Stimulated activated naive B cell treated with anti-CD40 and anti-IgM and Interleukin-4, amounts not matched to agents 10 μg/mL and 1 μg/mL and 100 μg/mL, for 72 hours (primary cell): ENCODE measurements at regions not wholly inside any gene's neighbourhood (a gene's known extent, or its start where the extent isn't known, plus 50 kb on each side); places are given as distances from the start of the nearest gene placed in this dataset.

Experiments used
- ATAC-seq, 2 donors: fragments of 150-1000 bp; cut with Tn5 transposase; replicated peaks; 2 replicates each; pipeline ENCODE4 v1.10.0; 2021; ENCODE audit warnings: moderate library complexity in 1 of 2
- DNase-seq: peaks from one replicate; pipeline ENCODE4 v3.0.0; 2021
- H3K27ac Mint-ChIP-seq: one replicate; pipeline ENCODE4 v1.8.0; 2022; ENCODE audit warnings: mild to moderate bottlenecking, mixed read lengths
- H3K27me3 Mint-ChIP-seq, 2 donors: one replicate each; pipeline ENCODE4 v1.8.0; 2022; ENCODE audit warnings: mixed read lengths in 2 of 2
- H3K36me3 Mint-ChIP-seq, 2 donors: one replicate each; pipeline ENCODE4 v1.8.0; 2022; ENCODE audit warnings: mixed read lengths in 2 of 2, mild to moderate bottlenecking in 1 of 2
- H3K4me1 Mint-ChIP-seq, 2 donors: one replicate each; pipeline ENCODE4 v1.8.0; 2022; ENCODE audit warnings: mixed read lengths in 2 of 2, mild to moderate bottlenecking in 1 of 2
- H3K4me3 Mint-ChIP-seq, 2 donors: one replicate each; pipeline ENCODE4 v1.8.0; 2022; ENCODE audit warnings: mild to moderate bottlenecking in 2 of 2, mixed read lengths in 2 of 2, moderate library complexity in 1 of 2
- H3K9me3 Mint-ChIP-seq, 2 donors: one replicate each; pipeline ENCODE4 v1.8.0; 2022; ENCODE audit warnings: mixed read lengths in 2 of 2, mild to moderate bottlenecking in 1 of 2

DNA sequence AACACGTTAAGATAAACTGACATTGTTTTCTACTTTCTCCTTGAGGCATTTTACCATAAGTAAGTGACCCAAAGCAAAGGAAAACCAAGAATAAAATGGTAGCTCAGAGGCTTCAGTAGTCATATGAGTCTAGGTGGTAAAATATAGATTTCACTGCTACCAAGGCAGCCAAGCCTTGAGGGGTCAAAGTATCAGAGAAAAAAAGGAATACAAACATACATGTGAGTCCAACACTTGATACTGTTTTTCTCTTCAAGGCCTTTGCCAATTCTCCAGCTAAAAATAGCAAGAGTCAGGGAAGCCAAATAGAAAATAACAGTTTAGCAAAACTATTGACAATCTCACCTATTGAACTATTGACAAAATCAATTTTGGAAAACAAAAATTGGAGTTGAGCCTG is 925.9 kb downstream of the BCL11A start:
- H3K36me3 Mint-ChIP-seq, result peaks cover 3 to 5% of the 10 kb centered on the region in 2 donors
- H3K27ac Mint-ChIP-seq, result no peak overlapping the region
- ATAC-seq, result no peak

DNA sequence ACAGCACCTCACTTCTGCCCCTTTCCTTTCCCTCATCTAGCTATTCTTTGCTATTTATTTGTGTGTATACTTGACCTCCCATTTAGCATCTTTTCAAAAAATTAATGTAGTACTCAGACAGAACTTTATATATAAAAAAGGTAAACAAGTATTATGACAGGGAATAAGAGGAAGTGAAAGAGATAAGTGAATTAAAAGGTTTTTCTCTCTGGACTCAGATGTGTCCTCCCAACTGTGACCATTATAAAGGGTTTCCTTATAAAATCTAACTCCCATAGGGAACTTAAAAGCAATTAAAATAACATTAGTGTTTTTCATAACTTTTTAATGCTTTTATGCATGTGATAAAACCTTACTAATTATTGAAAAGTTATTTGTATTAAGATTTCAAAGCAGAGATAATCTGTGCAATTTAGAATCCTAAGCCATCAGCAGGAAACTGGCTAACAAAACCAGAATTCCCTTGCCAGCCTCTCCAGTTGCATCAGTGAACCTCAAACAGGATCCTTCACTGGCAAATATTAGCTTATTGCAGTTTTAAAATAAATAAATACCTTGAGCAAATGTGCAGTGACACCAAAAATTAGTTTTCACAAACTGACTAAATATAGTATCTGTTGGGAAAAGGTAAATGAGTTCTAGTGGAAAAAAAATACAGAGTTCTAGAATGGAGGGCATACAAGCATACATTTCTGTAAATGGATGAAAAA is 930.7 kb downstream of the BCL11A start:
- Mint-ChIP-seq H3K27ac (no peak overlapping the region), H3K36me3 (peaks cover 0 to 3% of the 10 kb centered on the region in 2 donors), H3K9me3 (peaks cover 0 to 6% of the 10 kb centered on the region in 2 donors), H3K4me1 (peaks cover 23 to 45% of the 10 kb centered on the region in 2 donors), H3K4me3 (no peak overlapping the region), H3K27me3 (no peaks in the 10 kb centered on the region)
- peak in 1 of 2 donors; percentile 59 for ATAC-seq
- no peak for DNase-seq

More for the DNA sequence above, 925.9 kb downstream of the BCL11A start:
- H3K4me3 Mint-ChIP-seq, result no peak overlapping the region
- peaks cover 1 to 7% of the 10 kb centered on the region in 2 donors for H3K9me3 Mint-ChIP-seq
- no peak for DNase-seq
- H3K27me3 Mint-ChIP-seq, result no peaks in the 10 kb centered on the region
- H3K4me1 Mint-ChIP-seq, result peaks cover 13 to 20% of the 10 kb centered on the region in 2 donors

- Mint-ChIP-seq H3K4me3 (no peak overlapping the region), H3K27ac (no peak overlapping the region), H3K27me3 (no peaks in the 10 kb centered on the region), H3K4me1 (no peaks in the 10 kb centered on the region), H3K9me3 (peaks cover 8 to 13% of the 10 kb centered on the region in 2 donors), H3K36me3 (peaks cover 5 to 13% of the 10 kb centered on the region in 2 donors)
- DNase-seq (no peak), ATAC-seq (no peak)
Observed at GRCh38 chr2:59604123-59604522, 949.3 kb downstream of the BCL11A start.

- peak; percentile 77 to 79 for ATAC-seq
- Mint-ChIP-seq H3K36me3 (peaks cover 10 to 12% of the 10 kb centered on the region in 2 donors), H3K27ac (peak overlapping the region; percentile 84), H3K27me3 (no peaks in the 10 kb centered on the region), H3K4me3 (peak overlapping the region; percentile 7 to 66), H3K4me1 (peaks cover 14 to 22% of the 10 kb centered on the region in 2 donors), H3K9me3 (peaks cover 10 to 16% of the 10 kb centered on the region in 2 donors)
- peak; percentile 1 for DNase-seq
Observed at GRCh38 chr2:59594671-59595222, 958.7 kb downstream of the BCL11A start.

DNA sequence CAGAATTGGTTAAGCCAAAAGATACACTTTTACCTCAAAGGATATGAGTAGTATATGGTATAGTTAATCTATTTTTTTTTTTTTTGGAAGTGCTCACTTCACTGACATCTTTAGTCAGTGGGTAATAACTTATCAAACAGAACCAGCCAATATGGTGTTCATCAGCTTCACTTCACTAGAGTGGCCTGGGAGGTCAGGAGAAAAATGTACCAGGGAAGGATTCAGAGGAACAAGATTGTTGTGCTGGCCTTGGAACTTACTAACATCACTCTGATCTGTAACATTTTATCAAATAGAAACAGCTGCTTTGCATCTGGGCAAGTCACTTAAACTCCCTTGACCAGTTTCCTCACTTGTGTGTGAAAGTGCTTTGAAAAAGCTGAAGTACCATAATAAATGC is 962.7 kb downstream of the BCL11A start:
- ATAC-seq, result no peak
- Mint-ChIP-seq H3K4me3 (no peak overlapping the region), H3K36me3 (no peaks in the 10 kb centered on the region), H3K9me3 (no peaks in the 10 kb centered on the region), H3K27ac (no peak overlapping the region), H3K4me1 (peaks cover 14 to 22% of the 10 kb centered on the region in 2 donors), H3K27me3 (no peaks in the 10 kb centered on the region)
- DNase-seq, result no peak

- no peak for ATAC-seq
- no peaks in the 10 kb centered on the region for H3K9me3 Mint-ChIP-seq
Observed at GRCh38 chr2:59589881-59590280, 963.6 kb downstream of the BCL11A start.

GRCh38 chr2:59588286-59588685 is 965.2 kb downstream of the BCL11A start:
- Mint-ChIP-seq H3K27ac (no peak overlapping the region), H3K27me3 (no peaks in the 10 kb centered on the region), H3K9me3 (no peaks in the 10 kb centered on the region), H3K4me3 (no peak overlapping the region), H3K36me3 (no peaks in the 10 kb centered on the region), H3K4me1 (peaks cover 2% of the 10 kb centered on the region in 2 donors)
- no peak for ATAC-seq
- no peak for DNase-seq

More at GRCh38 chr2:59589881-59590280, 963.6 kb downstream of the BCL11A start:
- DNase-seq, result no peak
- Mint-ChIP-seq H3K4me3 (no peak overlapping the region), H3K36me3 (no peaks in the 10 kb centered on the region), H3K27ac (no peak overlapping the region), H3K4me1 (peaks cover 10 to 14% of the 10 kb centered on the region in 2 donors), H3K27me3 (no peaks in the 10 kb centered on the region)

- Mint-ChIP-seq H3K27ac (no peak overlapping the region), H3K4me1 (peaks cover 3 to 9% of the 10 kb centered on the region in 2 donors), H3K9me3 (no peaks in the 10 kb centered on the region), H3K36me3 (peaks cover 0 to 1% of the 10 kb centered on the region in 2 donors), H3K27me3 (no peaks in the 10 kb centered on the region), H3K4me3 (no peak overlapping the region)
- ATAC-seq, result no peak
- DNase-seq, result no peak
Observed at GRCh38 chr2:59586176-59586575, 967.3 kb downstream of the BCL11A start.

GRCh38 chr2:59585655-59586054 is 967.8 kb downstream of the BCL11A start:
- no peaks in the 10 kb centered on the region for H3K9me3 Mint-ChIP-seq
- no peak for ATAC-seq
- DNase-seq, result no peak
- no peak overlapping the region for H3K27ac Mint-ChIP-seq
- no peak overlapping the region for H3K4me3 Mint-ChIP-seq
- no peaks in the 10 kb centered on the region for H3K27me3 Mint-ChIP-seq
- peaks cover 0 to 1% of the 10 kb centered on the region in 2 donors for H3K36me3 Mint-ChIP-seq
- H3K4me1 Mint-ChIP-seq, result peaks cover 3 to 9% of the 10 kb centered on the region in 2 donors

GRCh38 chr2:59584958-59585357 is 968.5 kb downstream of the BCL11A start:
- Mint-ChIP-seq H3K4me1 (peaks cover 3 to 9% of the 10 kb centered on the region in 2 donors), H3K4me3 (no peak overlapping the region), H3K9me3 (no peaks in the 10 kb centered on the region), H3K36me3 (peaks cover 0 to 1% of the 10 kb centered on the region in 2 donors), H3K27me3 (no peaks in the 10 kb centered on the region), H3K27ac (no peak overlapping the region)
- no peak for DNase-seq
- no peak for ATAC-seq

GRCh38 chr2:59583173-59583765 is 970.2 kb downstream of the BCL11A start:
- DNase-seq (no peak), ATAC-seq (no peak)
- Mint-ChIP-seq H3K9me3 (no peaks in the 10 kb centered on the region), H3K36me3 (peaks cover 0 to 1% of the 10 kb centered on the region in 2 donors), H3K4me1 (peaks cover 3 to 9% of the 10 kb centered on the region in 2 donors), H3K4me3 (no peak overlapping the region), H3K27me3 (no peaks in the 10 kb centered on the region), H3K27ac (no peak overlapping the region)

- no peak for ATAC-seq
- Mint-ChIP-seq H3K27me3 (no peaks in the 10 kb centered on the region), H3K4me3 (no peak overlapping the region), H3K9me3 (peaks cover 0 to 7% of the 10 kb centered on the region in 2 donors), H3K4me1 (peaks cover 7 to 19% of the 10 kb centered on the region in 2 donors), H3K36me3 (peaks cover 1 to 4% of the 10 kb centered on the region in 2 donors), H3K27ac (no peak overlapping the region)
- no peak for DNase-seq
Observed at GRCh38 chr2:59578349-59578748, 975.1 kb downstream of the BCL11A start.

GRCh38 chr2:59575191-59575590 is 978.3 kb downstream of the BCL11A start:
- H3K27ac Mint-ChIP-seq, result no peak overlapping the region
- ATAC-seq (no peak), DNase-seq (no peak)
- H3K36me3 Mint-ChIP-seq, result peaks cover 0 to 4% of the 10 kb centered on the region in 2 donors
- H3K27me3 Mint-ChIP-seq, result no peaks in the 10 kb centered on the region
- peaks cover 5 to 11% of the 10 kb centered on the region in 2 donors for H3K4me1 Mint-ChIP-seq
- H3K9me3 Mint-ChIP-seq, result peaks cover 0 to 7% of the 10 kb centered on the region in 2 donors
- no peak overlapping the region for H3K4me3 Mint-ChIP-seq

DNA sequence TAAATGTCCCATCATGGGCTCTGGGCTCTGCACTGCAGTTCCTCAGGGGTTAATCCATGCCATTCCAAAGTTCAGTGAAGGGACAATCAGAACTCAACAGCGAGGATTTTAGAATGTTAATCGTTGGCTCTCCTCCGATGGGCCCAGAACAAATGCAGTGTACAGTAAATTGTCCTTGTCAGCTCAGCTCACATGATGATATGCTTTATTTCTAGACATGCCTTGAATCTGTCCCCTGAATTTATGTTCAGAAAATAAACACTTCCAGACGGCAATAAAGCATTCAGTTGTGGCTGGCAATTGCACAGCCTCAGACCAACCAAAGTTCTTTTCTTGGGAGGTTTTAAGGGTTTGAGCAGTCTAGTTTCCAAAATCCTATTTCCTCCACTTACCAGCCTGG is 981.2 kb downstream of the BCL11A start:
- Mint-ChIP-seq H3K36me3 (peaks cover 0 to 4% of the 10 kb centered on the region in 2 donors), H3K27me3 (no peaks in the 10 kb centered on the region), H3K9me3 (peaks cover 0 to 7% of the 10 kb centered on the region in 2 donors), H3K4me3 (no peak overlapping the region), H3K4me1 (peaks cover 5 to 11% of the 10 kb centered on the region in 2 donors), H3K27ac (no peak overlapping the region)
- DNase-seq (no peak), ATAC-seq (no peak)
